ENCODE measurements at regions not wholly inside any gene's neighbourhood (a gene's known extent, or its start where the extent isn't known, plus 50 kb on each side); places are given as distances from the start of the nearest gene placed in this dataset.

- H3K4me3 ChIP-seq, result no peak overlapping the region
- no peaks in the 10 kb centered on the region for H3K36me3 ChIP-seq (replicated peaks in 1 of 2)
- WGBS, 4 donors, result 85 to 98% (median 92%) methylated on average over 4 of the region's 4 CpGs
- H3K4me1 ChIP-seq (replicated peaks in 1 of 2), result no peaks in the 10 kb centered on the region
- H3K9me3 ChIP-seq (replicated peaks in 1 of 3), result no peaks in the 10 kb centered on the region
- no peak for DNase-seq
- intact Hi-C loops (cut with DNase I), result no loop called here
- H3K27me3 ChIP-seq, result no peaks in the 10 kb centered on the region
- TF ChIP-seq CTCF (IDR thresholded peaks at IDR 0.05) (no peak), POLR2A (IDR thresholded peaks at IDR 0.05) (no peak)
- no peak overlapping the region for H3K27ac ChIP-seq
Observed at GRCh38 chr17:69918164-69918563, 156.9 kb upstream of the KCNJ16 start.

DNA sequence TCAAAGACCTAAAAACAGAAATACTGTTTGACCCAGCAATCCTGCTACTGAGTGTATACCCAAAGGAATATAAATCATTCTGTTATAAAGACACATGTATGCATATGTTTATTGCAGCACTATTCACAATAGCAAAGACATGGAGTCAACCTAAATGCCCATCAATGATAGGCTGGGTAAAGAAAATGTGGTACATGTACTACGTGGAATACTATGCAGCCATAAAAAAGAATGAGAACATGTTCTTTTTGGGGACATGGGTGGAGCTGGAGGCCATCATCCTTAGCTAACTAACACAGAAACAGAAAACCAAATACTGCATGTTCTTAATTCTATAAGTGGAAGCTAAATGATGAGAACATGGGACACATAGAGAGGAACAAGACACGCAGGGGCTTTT is 155.2 kb upstream of the KCNJ16 start:
- WGBS, 4 donors, result 95 to 99% (median 98%) methylated on average over 2 of the region's 2 CpGs
- intact Hi-C loops (cut with DNase I), result no loop called here
- H3K9me3 ChIP-seq (replicated peaks in 1 of 3), result no peaks in the 10 kb centered on the region
- TF ChIP-seq CTCF (IDR thresholded peaks at IDR 0.05) (no peak), POLR2A (IDR thresholded peaks at IDR 0.05) (no peak)
- H3K27me3 ChIP-seq, result no peaks in the 10 kb centered on the region
- H3K4me1 ChIP-seq (replicated peaks in 1 of 2), result no peaks in the 10 kb centered on the region
- H3K4me3 ChIP-seq, result no peak overlapping the region
- no peaks in the 10 kb centered on the region for H3K36me3 ChIP-seq (replicated peaks in 1 of 2)
- no peak overlapping the region for H3K27ac ChIP-seq
- DNase-seq, result no peak

GRCh38 chr17:69921046-69921445 is 154.0 kb upstream of the KCNJ16 start:
- no peaks in the 10 kb centered on the region for H3K27me3 ChIP-seq
- no peak overlapping the region for H3K4me3 ChIP-seq
- TF ChIP-seq POLR2A (IDR thresholded peaks at IDR 0.05), result no peak
- TF ChIP-seq CTCF (IDR thresholded peaks at IDR 0.05), result no peak
- H3K4me1 ChIP-seq (replicated peaks in 1 of 2), result no peaks in the 10 kb centered on the region
- 83 to 100% (median 90%) methylated on average over 1 of the region's 1 CpG for WGBS, 4 donors
- intact Hi-C loops (cut with DNase I), result no loop called here
- H3K36me3 ChIP-seq (replicated peaks in 1 of 2), result no peaks in the 10 kb centered on the region
- DNase-seq, result no peak
- no peak overlapping the region for H3K27ac ChIP-seq
- H3K9me3 ChIP-seq (replicated peaks in 1 of 3), result no peaks in the 10 kb centered on the region

GRCh38 chr17:69928611-69929010 is 146.4 kb upstream of the KCNJ16 start:
- no peaks in the 10 kb centered on the region for H3K27me3 ChIP-seq
- intact Hi-C loops (cut with DNase I), result no loop called here
- no peaks in the 10 kb centered on the region for H3K36me3 ChIP-seq (replicated peaks in 1 of 2)
- 55 to 64% (median 62%) methylated on average over 4 of the region's 4 CpGs for WGBS, 4 donors
- H3K27ac ChIP-seq, result no peak overlapping the region
- H3K4me3 ChIP-seq, result no peak overlapping the region
- no peaks in the 10 kb centered on the region for H3K4me1 ChIP-seq (replicated peaks in 1 of 2)
- H3K9me3 ChIP-seq (replicated peaks in 1 of 3), result no peaks in the 10 kb centered on the region
- no peak for DNase-seq
- TF ChIP-seq POLR2A (IDR thresholded peaks at IDR 0.05) (no peak), CTCF (IDR thresholded peaks at IDR 0.05) (no peak)

All from adrenal gland (tissue), 9 donors.